T-helper 9 cell (primary cell): ENCODE measurements at regions not wholly inside any gene's neighbourhood (a gene's known extent, or its start where the extent isn't known, plus 50 kb on each side); places are given as distances from the start of the nearest gene placed in this dataset.

Source experiments
- DNase-seq: peaks from one replicate; pipeline ENCODE4 v3.0.0-alpha.2; 2020

- DNase-seq = no peak
Observed at GRCh38 chr10:83592337-83592935, 546.9 kb upstream of the GHITM start.

GRCh38 chr10:83603708-83604107 is 535.6 kb upstream of the GHITM start:
- no peak for DNase-seq

- no peak for DNase-seq
Observed at GRCh38 chr10:83605783-83606630, 533.3 kb upstream of the GHITM start.

GRCh38 chr10:83607959-83608745 is 531.2 kb upstream of the GHITM start:
- DNase-seq = no peak

GRCh38 chr10:83612050-83612449 is 527.3 kb upstream of the GHITM start:
- no peak for DNase-seq

GRCh38 chr10:83612746-83613145 is 526.6 kb upstream of the GHITM start:
- DNase-seq = no peak

- no peak for DNase-seq
Observed at GRCh38 chr10:83617172-83617571, 522.1 kb upstream of the GHITM start.

GRCh38 chr10:83617692-83618545 is 521.4 kb upstream of the GHITM start:
- no peak for DNase-seq

- DNase-seq = no peak
Observed at GRCh38 chr10:83625831-83626360, 513.4 kb upstream of the GHITM start.

- no peak for DNase-seq
Observed at GRCh38 chr10:83632701-83633100, 506.6 kb upstream of the GHITM start.

GRCh38 chr10:83633547-83633946 is 505.8 kb upstream of the GHITM start:
- DNase-seq = no peak

GRCh38 chr10:83636826-83637225 is 502.5 kb upstream of the GHITM start:
- no peak for DNase-seq

- no peak for DNase-seq
Observed at GRCh38 chr10:83647526-83647925, 491.8 kb upstream of the GHITM start.

- no peak for DNase-seq
Observed at GRCh38 chr10:83648201-83648600, 491.1 kb upstream of the GHITM start.

- DNase-seq = no peak
Observed at GRCh38 chr10:83649471-83649870, 489.8 kb upstream of the GHITM start.

- no peak for DNase-seq
Observed at GRCh38 chr10:83654689-83655088, 484.6 kb upstream of the GHITM start.

- no peak for DNase-seq
Observed at GRCh38 chr10:83656924-83657323, 482.4 kb upstream of the GHITM start.

GRCh38 chr10:83657487-83657886 is 481.8 kb upstream of the GHITM start:
- DNase-seq = no peak

GRCh38 chr10:83663918-83664317 is 475.4 kb upstream of the GHITM start:
- no peak for DNase-seq

- no peak for DNase-seq
Observed at GRCh38 chr10:83666762-83667161, 472.5 kb upstream of the GHITM start.

- DNase-seq = no peak
Observed at GRCh38 chr10:83667594-83667993, 471.7 kb upstream of the GHITM start.

GRCh38 chr10:83673316-83673715 is 466.0 kb upstream of the GHITM start:
- no peak for DNase-seq
